ENCODE measurements at regions not wholly inside any gene's neighbourhood (a gene's known extent, or its start where the extent isn't known, plus 50 kb on each side); places are given as distances from the start of the nearest gene placed in this dataset.

GRCh38 chr5:173736923-173737412 is 120.5 kb upstream of the BOD1 start (continued):
- no peak for TF ChIP-seq NFE2L1 (CRISPR knock-in tag; IDR thresholded peaks at IDR 0.05)
- TF ChIP-seq ATF1 (CRISPR knock-in tag; IDR thresholded peaks at IDR 0.05): no peak
- TF ChIP-seq ETV6 (CRISPR knock-in tag; IDR thresholded peaks at IDR 0.05): no peak
- no peak for TF ChIP-seq SP1 (CRISPR knock-in tag; conservative IDR thresholded peaks at IDR 0.05)
- no peak for TF ChIP-seq ZNF671 (CRISPR knock-in tag; IDR thresholded peaks at IDR 0.05)

- no peak overlapping the region for H3K4me3 Mint-ChIP-seq
- POLR2A ChIA-PET: interaction anchor here (0.6 kb wide), 1 partner anchor 8 kb away, joined by 3 read pairs; no protein-coding TSS in a partner anchor
- no peak for TF ChIP-seq PRRX2 (CRISPR knock-in tag; IDR thresholded peaks at IDR 0.05)
- no peak for TF ChIP-seq E2F5 (CRISPR knock-in tag; IDR thresholded peaks at IDR 0.05)
- no peak for TF ChIP-seq JAZF1 (CRISPR knock-in tag; IDR thresholded peaks at IDR 0.05)
- TF ChIP-seq, protein P1, sequence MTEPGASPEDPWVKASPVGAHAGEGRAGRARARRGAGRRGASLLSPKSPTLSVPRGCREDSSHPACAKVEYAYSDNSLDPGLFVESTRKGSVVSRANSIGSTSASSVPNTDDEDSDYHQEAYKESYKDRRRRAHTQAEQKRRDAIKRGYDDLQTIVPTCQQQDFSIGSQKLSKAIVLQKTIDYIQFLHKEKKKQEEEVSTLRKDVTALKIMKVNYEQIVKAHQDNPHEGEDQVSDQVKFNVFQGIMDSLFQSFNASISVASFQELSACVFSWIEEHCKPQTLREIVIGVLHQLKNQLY (CRISPR knock-in tag; IDR thresholded peaks at IDR 0.05): no peak
- no peak for TF ChIP-seq SMAD3 (CRISPR knock-in tag; IDR thresholded peaks at IDR 0.05; ENCODE audit: borderline replicate concordance)
- no peak for TF ChIP-seq ZNF219 (CRISPR knock-in tag; IDR thresholded peaks at IDR 0.05; ENCODE audit: borderline replicate concordance)
- no peak for TF ChIP-seq OVOL2 (CRISPR knock-in tag; IDR thresholded peaks at IDR 0.05; ENCODE audit: borderline replicate concordance)
- TF ChIP-seq CTCF (IDR thresholded peaks at IDR 0.05): no peak
- no peak for TF ChIP-seq GABPB1 (CRISPR knock-in tag; IDR thresholded peaks at IDR 0.05)
- TF ChIP-seq ZNF232 (CRISPR knock-in tag; IDR thresholded peaks at IDR 0.05): no peak
- no peak for TF ChIP-seq ZSCAN18 (CRISPR knock-in tag; IDR thresholded peaks at IDR 0.05)
- no peak for TF ChIP-seq ZNF317 (CRISPR knock-in tag; IDR thresholded peaks at IDR 0.05; ENCODE audit: borderline replicate concordance, low read depth)
- TF ChIP-seq GRHL2 (CRISPR knock-in tag; IDR thresholded peaks at IDR 0.05; ENCODE audit: insufficient replicate concordance, severe bottlenecking): no peak
- TF ChIP-seq ZNF396 (CRISPR knock-in tag; IDR thresholded peaks at IDR 0.05; ENCODE audit: borderline replicate concordance): no peak
- no peak for TF ChIP-seq ZNF416 (CRISPR knock-in tag; IDR thresholded peaks at IDR 0.05)
- no peak for TF ChIP-seq FOXJ3 (CRISPR knock-in tag; IDR thresholded peaks at IDR 0.05; ENCODE audit: borderline replicate concordance)
- TF ChIP-seq, protein P2, sequence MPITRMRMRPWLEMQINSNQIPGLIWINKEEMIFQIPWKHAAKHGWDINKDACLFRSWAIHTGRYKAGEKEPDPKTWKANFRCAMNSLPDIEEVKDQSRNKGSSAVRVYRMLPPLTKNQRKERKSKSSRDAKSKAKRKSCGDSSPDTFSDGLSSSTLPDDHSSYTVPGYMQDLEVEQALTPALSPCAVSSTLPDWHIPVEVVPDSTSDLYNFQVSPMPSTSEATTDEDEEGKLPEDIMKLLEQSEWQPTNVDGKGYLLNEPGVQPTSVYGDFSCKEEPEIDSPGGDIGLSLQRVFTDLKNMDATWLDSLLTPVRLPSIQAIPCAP (CRISPR knock-in tag; IDR thresholded peaks at IDR 0.05): no peak
- TF ChIP-seq ZNF138 (CRISPR knock-in tag; conservative IDR thresholded peaks at IDR 0.05): no peak
- DNase-seq (ENCODE audit: low spot score) (no peak), ATAC-seq (no peak)
- H3K27ac Mint-ChIP-seq: no peak overlapping the region
- CTCF ChIA-PET: no interaction called here
- H3K9me3 Mint-ChIP-seq: no peaks in the 10 kb centered on the region
- peaks cover 20% of the 10 kb centered on the region for H3K4me1 Mint-ChIP-seq
- H3K36me3 Mint-ChIP-seq: 0 out of 2 replicates have a peak, but pooled peaks cover 4% of the 10 kb centered on the region
- no peaks in the 10 kb centered on the region; the same call in 1 of the 2 replicates for H3K27me3 Mint-ChIP-seq (ENCODE audit: low read depth)
These were observed 123.3 kb upstream of the BOD1 start for GRCh38 chr5:173739741-173740140.

Data from WTC11 (cell line).